ENCODE measurements at regions not wholly inside any gene's neighbourhood (a gene's known extent, or its start where the extent isn't known, plus 50 kb on each side); places are given as distances from the start of the nearest gene placed in this dataset.

DNA sequence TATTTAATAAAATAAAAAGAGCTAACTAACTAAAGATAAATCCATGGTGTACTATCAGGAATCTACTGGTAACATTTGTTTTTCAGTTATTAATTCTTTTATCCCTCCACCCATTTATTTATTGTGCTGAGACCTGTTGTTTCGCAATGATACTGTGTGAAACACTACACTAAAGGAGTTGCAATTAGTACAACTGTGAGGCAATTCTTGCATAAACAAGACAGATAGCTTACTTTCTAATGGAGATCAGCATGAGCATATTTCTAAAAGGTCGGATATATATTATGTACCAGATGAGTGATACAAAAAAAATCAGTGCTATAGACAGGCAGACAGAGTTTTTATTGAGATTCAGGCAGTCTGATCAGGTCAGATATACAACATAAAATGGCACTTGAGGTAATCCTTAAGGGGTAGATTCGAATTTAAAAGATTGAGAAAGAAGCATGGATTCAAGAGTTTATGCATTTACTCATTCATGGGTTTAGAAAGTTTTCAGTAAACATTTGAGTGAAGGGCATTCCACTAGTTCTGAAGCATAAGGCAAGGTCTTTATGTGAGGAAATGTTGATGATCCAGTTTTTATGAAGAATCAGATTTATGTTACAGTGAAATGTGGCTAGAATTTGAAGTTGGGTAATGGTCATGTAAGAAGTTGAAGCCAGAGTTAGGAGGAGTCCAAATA lies 147.6 kb downstream of the POLR1F start (continued):
- TF ChIP-seq, protein P1, sequence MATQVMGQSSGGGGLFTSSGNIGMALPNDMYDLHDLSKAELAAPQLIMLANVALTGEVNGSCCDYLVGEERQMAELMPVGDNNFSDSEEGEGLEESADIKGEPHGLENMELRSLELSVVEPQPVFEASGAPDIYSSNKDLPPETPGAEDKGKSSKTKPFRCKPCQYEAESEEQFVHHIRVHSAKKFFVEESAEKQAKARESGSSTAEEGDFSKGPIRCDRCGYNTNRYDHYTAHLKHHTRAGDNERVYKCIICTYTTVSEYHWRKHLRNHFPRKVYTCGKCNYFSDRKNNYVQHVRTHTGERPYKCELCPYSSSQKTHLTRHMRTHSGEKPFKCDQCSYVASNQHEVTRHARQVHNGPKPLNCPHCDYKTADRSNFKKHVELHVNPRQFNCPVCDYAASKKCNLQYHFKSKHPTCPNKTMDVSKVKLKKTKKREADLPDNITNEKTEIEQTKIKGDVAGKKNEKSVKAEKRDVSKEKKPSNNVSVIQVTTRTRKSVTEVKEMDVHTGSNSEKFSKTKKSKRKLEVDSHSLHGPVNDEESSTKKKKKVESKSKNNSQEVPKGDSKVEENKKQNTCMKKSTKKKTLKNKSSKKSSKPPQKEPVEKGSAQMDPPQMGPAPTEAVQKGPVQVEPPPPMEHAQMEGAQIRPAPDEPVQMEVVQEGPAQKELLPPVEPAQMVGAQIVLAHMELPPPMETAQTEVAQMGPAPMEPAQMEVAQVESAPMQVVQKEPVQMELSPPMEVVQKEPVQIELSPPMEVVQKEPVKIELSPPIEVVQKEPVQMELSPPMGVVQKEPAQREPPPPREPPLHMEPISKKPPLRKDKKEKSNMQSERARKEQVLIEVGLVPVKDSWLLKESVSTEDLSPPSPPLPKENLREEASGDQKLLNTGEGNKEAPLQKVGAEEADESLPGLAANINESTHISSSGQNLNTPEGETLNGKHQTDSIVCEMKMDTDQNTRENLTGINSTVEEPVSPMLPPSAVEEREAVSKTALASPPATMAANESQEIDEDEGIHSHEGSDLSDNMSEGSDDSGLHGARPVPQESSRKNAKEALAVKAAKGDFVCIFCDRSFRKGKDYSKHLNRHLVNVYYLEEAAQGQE (IDR thresholded peaks at IDR 0.05), result no peak
- no peak for TF ChIP-seq HEYL (CRISPR knock-in tag; IDR thresholded peaks at IDR 0.05)
- TF ChIP-seq, protein P2, sequence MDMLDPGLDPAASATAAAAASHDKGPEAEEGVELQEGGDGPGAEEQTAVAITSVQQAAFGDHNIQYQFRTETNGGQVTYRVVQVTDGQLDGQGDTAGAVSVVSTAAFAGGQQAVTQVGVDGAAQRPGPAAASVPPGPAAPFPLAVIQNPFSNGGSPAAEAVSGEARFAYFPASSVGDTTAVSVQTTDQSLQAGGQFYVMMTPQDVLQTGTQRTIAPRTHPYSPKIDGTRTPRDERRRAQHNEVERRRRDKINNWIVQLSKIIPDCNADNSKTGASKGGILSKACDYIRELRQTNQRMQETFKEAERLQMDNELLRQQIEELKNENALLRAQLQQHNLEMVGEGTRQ (IDR thresholded peaks at IDR 0.05), result no peak

DNA sequence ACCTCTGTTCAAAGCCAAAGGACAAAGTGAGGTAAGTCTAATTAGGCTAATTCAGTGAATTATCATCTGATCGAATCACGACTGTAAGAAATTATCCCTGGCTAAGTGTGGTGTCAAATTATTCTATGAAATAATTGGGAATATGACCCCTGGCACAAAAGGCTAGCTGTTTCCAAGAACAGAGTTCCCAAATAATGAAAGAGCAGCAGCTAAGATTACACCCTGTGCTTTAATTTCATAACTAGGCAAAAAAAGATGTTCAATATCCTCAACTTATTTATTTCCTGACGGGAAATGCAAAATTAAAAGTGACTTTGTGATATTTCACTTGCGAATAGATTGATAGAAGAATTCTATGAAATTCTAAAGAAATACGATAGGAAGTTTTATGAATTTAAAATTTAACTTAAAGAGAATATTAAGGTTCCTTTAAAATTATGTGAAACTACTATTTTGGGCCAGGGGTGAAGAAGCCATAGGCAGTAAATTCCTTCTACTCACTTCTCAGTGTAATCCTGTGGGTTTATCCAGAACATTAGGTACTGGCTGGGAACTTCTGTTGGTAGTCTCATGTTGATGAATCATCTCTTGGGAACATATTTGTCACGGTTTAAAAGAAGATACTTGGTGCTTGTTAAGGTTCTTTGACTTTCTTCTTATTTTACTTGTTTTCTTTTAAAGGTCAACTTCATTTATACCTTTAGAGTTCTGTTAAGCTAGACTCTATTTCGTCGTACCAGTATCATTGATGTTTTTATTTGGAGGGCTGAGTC lies 148.5 kb downstream of the POLR1F start:
- H3K4me3 ChIP-seq, result no peak overlapping the region
- FAIRE-seq, result peak; percentile 51
- no peaks in the 10 kb centered on the region for H3K9me3 ChIP-seq
- no peak overlapping the region for H3K4me2 ChIP-seq
- ATAC-seq, result no peak
- no peak overlapping the region for H3K27ac ChIP-seq
- ChIA-PET POLR2A (no interaction called here), CTCF (no interaction called here)
- H3K4me1 ChIP-seq, result no peaks in the 10 kb centered on the region
- TF ChIP-seq, protein P3, sequence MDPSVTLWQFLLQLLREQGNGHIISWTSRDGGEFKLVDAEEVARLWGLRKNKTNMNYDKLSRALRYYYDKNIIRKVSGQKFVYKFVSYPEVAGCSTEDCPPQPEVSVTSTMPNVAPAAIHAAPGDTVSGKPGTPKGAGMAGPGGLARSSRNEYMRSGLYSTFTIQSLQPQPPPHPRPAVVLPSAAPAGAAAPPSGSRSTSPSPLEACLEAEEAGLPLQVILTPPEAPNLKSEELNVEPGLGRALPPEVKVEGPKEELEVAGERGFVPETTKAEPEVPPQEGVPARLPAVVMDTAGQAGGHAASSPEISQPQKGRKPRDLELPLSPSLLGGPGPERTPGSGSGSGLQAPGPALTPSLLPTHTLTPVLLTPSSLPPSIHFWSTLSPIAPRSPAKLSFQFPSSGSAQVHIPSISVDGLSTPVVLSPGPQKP (IDR thresholded peaks at IDR 0.05; ENCODE audit: low read depth, low read length), result no peak
- TF ChIP-seq MAFK (IDR thresholded peaks at IDR 0.05; ENCODE audit: partially characterized antibody), result peak; percentile 6
- WGBS (ENCODE audit: missing lambda C conversion rate), result 4% methylated on average over 8 of the region's 8 CpGs
- no peak for DNase-seq (ENCODE audit: low read depth in 1 of 2, low spot score in 1 of 2)

- H3K27ac ChIP-seq, result no peak overlapping the region
- H3K4me3 ChIP-seq, result no peak overlapping the region
- ATAC-seq (no peak), DNase-seq (ENCODE audit: low read depth in 1 of 2, low spot score in 1 of 2) (no peak), FAIRE-seq (no peak)
- 35% methylated on average over 1 of the region's 1 CpG for WGBS (ENCODE audit: missing lambda C conversion rate)
- no peak overlapping the region for H3K4me2 ChIP-seq
- ChIA-PET CTCF (no interaction called here), POLR2A (no interaction called here)
- H3K9me3 ChIP-seq, result no peaks in the 10 kb centered on the region
- H3K4me1 ChIP-seq, result no peaks in the 10 kb centered on the region
- TF ChIP-seq TFCP2L1 (CRISPR knock-in tag; IDR thresholded peaks at IDR 0.05) (no peak), NPAS2 (CRISPR knock-in tag; IDR thresholded peaks at IDR 0.05; ENCODE audit: borderline replicate concordance) (no peak), ESRRA (IDR thresholded peaks at IDR 0.05; ENCODE audit: borderline replicate concordance, low read length) (no peak), EHF (CRISPR knock-in tag; IDR thresholded peaks at IDR 0.05) (no peak), ZSCAN20 (CRISPR knock-in tag; IDR thresholded peaks at IDR 0.05) (no peak)
Measured at GRCh38 chr7:19558527-19558926, 150.3 kb downstream of the POLR1F start.

DNA sequence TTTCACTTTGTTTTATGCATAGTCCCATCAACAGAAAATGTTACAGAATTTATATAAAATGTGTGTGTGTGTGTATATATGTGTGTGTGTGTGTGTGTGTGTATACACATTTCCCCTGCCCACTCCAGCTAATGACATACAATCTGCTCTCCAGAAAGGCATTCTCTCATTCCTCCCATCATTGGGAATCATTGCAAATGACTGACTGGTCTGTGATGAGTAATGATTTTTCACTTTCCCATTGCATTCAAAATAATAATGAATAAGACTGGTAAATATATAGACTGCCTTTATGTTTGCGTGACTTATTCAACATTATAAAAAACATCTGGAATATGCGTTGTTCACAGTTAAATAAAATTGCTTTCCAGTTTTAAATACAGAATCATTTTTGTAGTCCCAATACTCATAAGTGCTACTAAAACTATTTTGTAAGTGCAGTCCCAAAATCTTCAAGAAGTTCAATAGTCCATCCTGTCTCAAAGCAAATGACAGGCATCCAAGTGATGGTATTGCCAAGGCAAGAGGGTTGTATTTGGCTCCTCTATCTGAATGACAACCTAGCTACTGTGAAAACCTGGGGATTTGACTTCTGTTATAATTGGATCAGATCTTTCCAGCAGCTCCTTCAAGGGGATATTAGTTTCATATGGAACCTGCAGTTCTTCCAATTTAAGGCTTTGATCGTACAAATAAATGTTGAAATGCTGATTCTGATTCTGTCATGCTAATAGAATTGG lies 150.9 kb downstream of the POLR1F start:
- WGBS (ENCODE audit: missing lambda C conversion rate), result 32% methylated on average over 3 of the region's 3 CpGs
- no peak for FAIRE-seq
- POLR2A ChIA-PET, result no interaction called here
- H3K27ac ChIP-seq, result no peak overlapping the region
- H3K4me2 ChIP-seq, result no peak overlapping the region
- no peak for ATAC-seq
- DNase-seq (ENCODE audit: low read depth in 1 of 2, low spot score in 1 of 2), result no peak
- no peak for TF ChIP-seq FOSB (CRISPR knock-in tag; IDR thresholded peaks at IDR 0.05)
- TF ChIP-seq MAX (IDR thresholded peaks at IDR 0.05), result no peak
- no peak for TF ChIP-seq CBX8 (IDR thresholded peaks at IDR 0.05)
- TF ChIP-seq EHF (CRISPR knock-in tag; IDR thresholded peaks at IDR 0.05), result no peak
- H3K4me3 ChIP-seq, result no peak overlapping the region
- CTCF ChIA-PET, result no interaction called here
- no peaks in the 10 kb centered on the region for H3K9me3 ChIP-seq
- no peaks in the 10 kb centered on the region for H3K4me1 ChIP-seq

Measured in A549 (cell line).